SK-N-SH (cell line): ENCODE measurements at regions not wholly inside any gene's neighbourhood (a gene's known extent, or its start where the extent isn't known, plus 50 kb on each side); places are given as distances from the start of the nearest gene placed in this dataset.
A peak's percentile ranks its signal among the peaks of the same experiment; 100 is the strongest.

Experiments used
- CTCF ChIA-PET: fragments of 300-600, 350-600 bp; formaldehyde crosslinking; extraction: SDS; loops from one replicate; lab custom pipeline; 2021; lab: Yijun Ruan, JAX
- POLR2A ChIA-PET: fragments of 350-600 bp; sonication (Branson Sonifier 250); formaldehyde crosslinking; extraction: SDS; loops from one replicate; lab custom pipeline; 2020; ENCODE audit warnings: antibody characterized with exemption, inconsistent platforms; lab: Yijun Ruan, JAX
- DNase-seq: peaks from one replicate; pipeline ENCODE4 v3.0.0; 2012
- H2AFZ ChIP-seq: fragments of 200-600 bp; sonication (generic); 2 replicates; pipeline ENCODE4 v1.8.1; 2016; ENCODE audit warnings: antibody characterized with exemption, mild to moderate bottlenecking, low read depth
- H3F3A ChIP-seq: fragments of 200-600 bp; sonication (generic); replicated peaks from 2 replicates; pipeline ENCODE3; 2016; ENCODE audit warnings: antibody characterized with exemption, mild to moderate bottlenecking; ENCODE audit not compliant: insufficient read depth
- H3K27ac ChIP-seq, 2 experiments: fragments of 200-500 bp in 1 of 2; fragments of 200-600 bp in 1 of 2; sonication (Bioruptor generic) in 1 of 2; sonication (generic), shearing (Covaris generic) in 1 of 2; 2 replicates each; pipeline versions ENCODE4 v1.5.1 to v1.6.1; 2014 to 2016; ENCODE audit warnings: low read depth in 2 of 2, inconsistent platforms in 1 of 2, low read length in 1 of 2, mild to moderate bottlenecking in 1 of 2, mixed read lengths in 1 of 2
- H3K27me3 ChIP-seq: fragments of 200-600 bp; sonication (generic), shearing (Covaris generic); 2 replicates; pipeline ENCODE4 v1.6.1; 2016; ENCODE audit warnings: mixed run types; ENCODE audit not compliant: insufficient read depth
- H3K36me3 ChIP-seq, 2 experiments: fragments of 200-500 bp in 1 of 2; fragments of 200-600 bp in 1 of 2; sonication (Bioruptor generic) in 1 of 2; sonication (generic) in 1 of 2; replicated peaks in 1 of 2; 2 replicates each; pipeline versions ENCODE3 to v1.5.1; 2014 to 2016; ENCODE audit warnings: low read length in 1 of 2, mild to moderate bottlenecking in 1 of 2; ENCODE audit not compliant: insufficient read depth in 2 of 2, control insufficient read depth in 1 of 2
- H3K4me1 ChIP-seq, 2 experiments: fragments of 200-500 bp in 1 of 2; fragments of 200-600 bp in 1 of 2; sonication (Bioruptor generic) in 1 of 2; sonication (generic), shearing (Covaris generic) in 1 of 2; 2 replicates each; pipeline versions ENCODE4 v1.5.1 to v1.6.1; 2014 to 2016; ENCODE audit warnings: low read depth in 1 of 2, low read length in 1 of 2, mixed run types in 1 of 2; ENCODE audit not compliant: insufficient read depth in 2 of 2, control insufficient read depth in 1 of 2
- H3K4me2 ChIP-seq: fragments of 200-600 bp; sonication (generic), shearing (Covaris generic); 2 replicates; pipeline ENCODE4 v1.6.1; 2017; ENCODE audit warnings: mixed run types
- H3K4me3 ChIP-seq, 2 experiments: fragments of 200-500 bp in 1 of 2; fragments of 200-600 bp in 1 of 2; sonication (Bioruptor generic) in 1 of 2; sonication (generic), shearing (Covaris generic) in 1 of 2; 2 replicates each; pipeline versions ENCODE4 v1.5.1 to v1.8.1; 2014 to 2016; ENCODE audit warnings: low read depth in 2 of 2, inconsistent platforms in 1 of 2, low read length in 1 of 2, mild to moderate bottlenecking in 1 of 2, mixed read lengths in 1 of 2, moderate library complexity in 1 of 2
- H3K79me2 ChIP-seq: fragments of 200-600 bp; sonication (generic); 2 replicates; pipeline ENCODE4 v1.8.1; 2017; ENCODE audit warnings: mild to moderate bottlenecking; ENCODE audit not compliant: insufficient read depth
- H3K9ac ChIP-seq: fragments of 200-600 bp; sonication (generic); 2 replicates; pipeline ENCODE4 v1.6.1; 2017; ENCODE audit warnings: mixed run types
- H3K9me2 ChIP-seq: fragments of 200-600 bp; sonication (generic); 2 replicates; pipeline ENCODE4 v1.6.1; 2017; ENCODE audit warnings: mixed run types
- H3K9me3 ChIP-seq: fragments of 200-600 bp; sonication (generic); 2 replicates; pipeline ENCODE4 v1.6.1; 2017; ENCODE audit warnings: mixed run types, mild to moderate bottlenecking, moderate library complexity
- H4K20me1 ChIP-seq: fragments of 200-600 bp; sonication (generic); 2 replicates; pipeline ENCODE4 v1.6.1; 2017; ENCODE audit warnings: mild to moderate bottlenecking, mixed run types; ENCODE audit not compliant: insufficient read depth
- CTCF ChIP-seq: fragments of 200-600 bp; sonication (generic); IDR thresholded peaks from 2 replicates; pipeline ENCODE4 v1.6.1; 2017; ENCODE audit warnings: antibody characterized with exemption, mild to moderate bottlenecking, moderate library complexity
- ELF1 ChIP-seq: IDR thresholded peaks from 2 replicates; pipeline ENCODE4 v1.4.0; 2012
- EP300 ChIP-seq, 2 experiments: IDR thresholded peaks; 2 replicates each; pipeline versions ENCODE4 v1.4.0 to v1.6.1; 2012; ENCODE audit warnings: borderline replicate concordance in 1 of 2, low read depth in 1 of 2, low read length in 1 of 2
- EZH2phosphoT487 ChIP-seq: fragments of 200-600 bp; sonication (generic); IDR thresholded peaks from 2 replicates; pipeline ENCODE4 v1.6.1; 2017; ENCODE audit warnings: low read depth, mixed run types, mild to moderate bottlenecking, antibody characterized with exemption, moderate library complexity, borderline replicate concordance
- FOXJ3 ChIP-seq: sonication (generic); formaldehyde crosslinking; IDR thresholded peaks from 2 replicates; pipeline ENCODE4 v1.5.1; 2020; ENCODE audit warnings: mild to moderate bottlenecking, missing genetic modification reagents
- GABPA ChIP-seq: IDR thresholded peaks from 2 replicates; pipeline ENCODE4 v1.4.0; 2012; ENCODE audit warnings: low read depth, mild to moderate bottlenecking
- JUND ChIP-seq: IDR thresholded peaks from 2 replicates; pipeline ENCODE4 v1.4.0; 2012
- MEF2A ChIP-seq: IDR thresholded peaks from 2 replicates; pipeline ENCODE4 v1.4.0; 2012; ENCODE audit warnings: low read depth, borderline replicate concordance
- MXI1 ChIP-seq: IDR thresholded peaks from 2 replicates; pipeline ENCODE4 v1.6.1; 2012; ENCODE audit warnings: mild to moderate bottlenecking, low read depth, low read length, improper control_type of control experiment
- NFIC ChIP-seq: IDR thresholded peaks from 2 replicates; pipeline ENCODE4 v1.4.0; 2012; ENCODE audit warnings: borderline replicate concordance
- NRF1 ChIP-seq: IDR thresholded peaks from 2 replicates; pipeline ENCODE4 v1.6.1; 2012; ENCODE audit warnings: low read depth, mild to moderate bottlenecking, low read length
- RAD21 ChIP-seq: IDR thresholded peaks from 2 replicates; pipeline ENCODE4 v1.6.1; 2012; ENCODE audit warnings: mild to moderate bottlenecking, low read length
- RCOR1 ChIP-seq: fragments of 150-350 bp; IDR thresholded peaks from 2 replicates; pipeline ENCODE4 v1.6.1; 2017; ENCODE audit warnings: antibody characterized with exemption, low read length
- REST ChIP-seq: IDR thresholded peaks from 2 replicates; pipeline ENCODE4 v1.6.1; 2012; ENCODE audit warnings: mild to moderate bottlenecking, low read depth, low read length, moderate library complexity
- SMC3 ChIP-seq: IDR thresholded peaks from 2 replicates; pipeline ENCODE4 v1.6.1; 2012; ENCODE audit warnings: low read depth, low read length, improper control_type of control experiment
- TAF1 ChIP-seq: IDR thresholded peaks from 2 replicates; pipeline ENCODE4 v1.6.1; 2012; ENCODE audit warnings: low read depth, mild to moderate bottlenecking, low read length, moderate library complexity, borderline replicate concordance
- YY1 ChIP-seq: IDR thresholded peaks from 2 replicates; pipeline ENCODE4 v1.4.0; 2012; ENCODE audit warnings: low read depth, mild to moderate bottlenecking
- WGBS: methylation state at CpG from one replicate; pipeline ENCODE4 v1.1.6; 2017; ENCODE audit warnings: low lambda C conversion rate; 5-methylcytosine and 5-hydroxymethylcytosine counted together
- TF ChIP-seq, protein P1 (sequence below): IDR thresholded peaks from 2 replicates; pipeline ENCODE4 v1.4.0; 2012; ENCODE audit warnings: low read depth, borderline replicate concordance

DNA sequence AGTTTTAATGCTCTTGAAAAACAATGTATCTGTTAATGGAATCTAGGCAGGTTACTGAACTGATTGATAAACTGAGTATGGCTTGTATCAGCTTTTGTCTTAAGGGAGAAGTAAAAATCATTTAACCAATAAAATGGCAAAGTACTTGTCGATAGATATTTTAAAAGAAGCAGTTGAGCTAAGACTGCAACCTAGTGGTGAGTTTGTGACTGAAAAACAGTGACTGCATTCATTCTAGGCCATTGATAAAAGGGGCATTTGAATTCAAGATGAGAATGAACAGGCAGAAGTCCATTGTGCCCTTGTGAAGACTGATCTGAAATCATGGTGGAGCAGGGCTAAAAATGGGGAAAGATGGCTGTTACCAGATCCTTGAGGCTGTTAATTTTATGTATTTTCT, 59.4 kb upstream of the MSTN start:
- H3F3A ChIP-seq = no peaks in the 10 kb centered on the region
- no peak overlapping the region for H3K27ac ChIP-seq
- H4K20me1 ChIP-seq = no peaks in the 10 kb centered on the region
- no peaks in the 10 kb centered on the region for H3K9me3 ChIP-seq
- no peaks in the 10 kb centered on the region for H3K79me2 ChIP-seq
- TF ChIP-seq REST = no peak
- TF ChIP-seq CTCF = peak; percentile 50
- TF ChIP-seq JUND = no peak
- TF ChIP-seq SMC3 = peak; percentile 29; the same call in 1 of the 2 replicates
- TF ChIP-seq RCOR1 = no peak
- TF ChIP-seq RAD21 = peak; percentile 63
- ChIA-PET POLR2A (no interaction called here), CTCF (interaction anchor here (0.6 to 5.0 kb wide), 15 partner anchors 9 to 461 kb away, joined by 3 to 38 read pairs (median 3); partner anchors contain the start of gene HIBCH)
- no peak overlapping the region for H3K4me3 ChIP-seq
- H3K9me2 ChIP-seq = no peaks in the 10 kb centered on the region
- H3K36me3 ChIP-seq = no peaks in the 10 kb centered on the region
- H3K4me2 ChIP-seq = no peak overlapping the region
- H3K27me3 ChIP-seq = no peaks in the 10 kb centered on the region
- H2AFZ ChIP-seq = peak overlapping the region; percentile 24; the same call in 1 of the 2 replicates
- 39% methylated on average over 1 of the region's 1 CpG for WGBS
- DNase-seq = peak; percentile 30
- H3K4me1 ChIP-seq = no peaks in the 10 kb centered on the region; a peak in 1 of 4 replicates
- no peak overlapping the region for H3K9ac ChIP-seq

- Histone ChIP-seq H2AFZ (no peak overlapping the region), H3K9me3 (no peaks in the 10 kb centered on the region), H3K79me2 (no peaks in the 10 kb centered on the region), H3K9me2 (no peaks in the 10 kb centered on the region), H4K20me1 (no peaks in the 10 kb centered on the region), H3K4me2 (no peak overlapping the region), H3K27me3 (no peaks in the 10 kb centered on the region), H3K36me3 (no peaks in the 10 kb centered on the region), H3K4me1 (no peaks in the 10 kb centered on the region; a peak in 1 of 4 replicates), H3F3A (no peaks in the 10 kb centered on the region), H3K27ac (no peak overlapping the region), H3K4me3 (no peak overlapping the region), H3K9ac (no peak overlapping the region)
- ChIA-PET POLR2A (no interaction called here), CTCF (interaction anchor here (0.6 to 5.0 kb wide), 14 partner anchors 13 to 586 kb away, joined by 3 to 38 read pairs (median 4); partner anchors contain the start of gene HIBCH)
- no peak for TF ChIP-seq GABPA
- TF ChIP-seq CTCF = no peak
- no peak for TF ChIP-seq JUND
- no peak for TF ChIP-seq MXI1
- no peak for TF ChIP-seq NFIC
- TF ChIP-seq, protein P1, sequence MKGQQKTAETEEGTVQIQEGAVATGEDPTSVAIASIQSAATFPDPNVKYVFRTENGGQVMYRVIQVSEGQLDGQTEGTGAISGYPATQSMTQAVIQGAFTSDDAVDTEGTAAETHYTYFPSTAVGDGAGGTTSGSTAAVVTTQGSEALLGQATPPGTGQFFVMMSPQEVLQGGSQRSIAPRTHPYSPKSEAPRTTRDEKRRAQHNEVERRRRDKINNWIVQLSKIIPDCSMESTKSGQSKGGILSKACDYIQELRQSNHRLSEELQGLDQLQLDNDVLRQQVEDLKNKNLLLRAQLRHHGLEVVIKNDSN = no peak
- TF ChIP-seq SMC3 = no peak
- no peak for TF ChIP-seq FOXJ3
- no peak for TF ChIP-seq NRF1
- TF ChIP-seq ELF1 = no peak
- no peak for TF ChIP-seq EZH2phosphoT487
- no peak for TF ChIP-seq MEF2A
- no peak for TF ChIP-seq EP300 (IDR thresholded peaks at IDR 0.05; ENCODE audit: borderline replicate concordance in 1 of 2, low read depth in 1 of 2, low read length in 1 of 2)
- TF ChIP-seq YY1 = no peak
- no peak for TF ChIP-seq TAF1
- DNase-seq = no peak
These were observed 58.8 kb upstream of the MSTN start for GRCh38 chr2:190121305-190121704.
